DND-41 (cell line): ENCODE measurements at regions not wholly inside any gene's neighbourhood (a gene's known extent, or its start where the extent isn't known, plus 50 kb on each side); places are given as distances from the start of the nearest gene placed in this dataset.

Experiments used
- CTCF ChIP-seq: IDR thresholded peaks from 2 replicates; pipeline ENCODE4 v1.5.1; 2012; ENCODE audit warnings: borderline replicate concordance, low read length, moderate library complexity, mild to moderate bottlenecking; ENCODE audit not compliant: poor library complexity, severe bottlenecking; ENCODE audit errors: extremely low read depth
- EZH2 ChIP-seq: IDR thresholded peaks from 3 replicates; pipeline ENCODE4 v1.6.1; 2012; ENCODE audit warnings: borderline replicate concordance, low read depth, mild to moderate bottlenecking, moderate library complexity, low read length, inconsistent platforms; ENCODE audit not compliant: severe bottlenecking

DNA sequence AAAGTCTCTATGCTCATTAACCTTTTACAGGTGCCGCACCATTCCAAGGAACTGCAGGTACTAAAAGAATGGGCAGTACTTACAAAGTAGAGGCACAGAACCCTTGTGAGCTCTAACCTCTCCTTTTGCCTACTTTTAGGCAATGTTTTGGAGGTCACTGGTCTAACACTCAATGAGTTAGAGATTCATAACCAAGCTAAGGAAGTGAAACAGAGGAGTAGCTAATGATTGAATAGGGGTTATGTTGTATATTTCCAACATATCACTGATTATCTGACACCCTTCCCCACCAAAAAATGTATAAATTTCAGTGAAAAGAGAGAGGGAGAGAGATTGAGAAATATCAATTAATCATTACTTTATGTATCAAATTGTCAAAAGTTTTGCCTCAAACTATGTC lies 269.3 kb downstream of the PCDH7 start:
- TF ChIP-seq CTCF: no peak
- TF ChIP-seq EZH2: no peak
